ENCODE measurements at regions not wholly inside any gene's neighbourhood (a gene's known extent, or its start where the extent isn't known, plus 50 kb on each side); places are given as distances from the start of the nearest gene placed in this dataset.

GRCh38 chr14:105843444-105844046 is 317.2 kb downstream of the TMEM121 start:
- no peaks in the 10 kb centered on the region for H3K9me3 ChIP-seq (ENCODE audit: low read depth)
- no peaks in the 10 kb centered on the region for H3K36me3 ChIP-seq (ENCODE audit: low read depth)
- H3F3A ChIP-seq (ENCODE audit: insufficient read depth), result no peaks in the 10 kb centered on the region
- no peaks in the 10 kb centered on the region for H3K4me1 ChIP-seq (ENCODE audit: insufficient read depth)
- no peak overlapping the region for H3K4me2 ChIP-seq (ENCODE audit: unreplicated experiment)
- in situ Hi-C loops (cut with MboI), result no loop called here
- no peak overlapping the region for H3K4me3 ChIP-seq
- no peak for TF ChIP-seq EZH2phosphoT487 (IDR thresholded peaks at IDR 0.05; ENCODE audit: insufficient read depth, low read depth)
- no peak for TF ChIP-seq EZH2 (IDR thresholded peaks at IDR 0.05; ENCODE audit: insufficient read depth, poor library complexity, severe bottlenecking)
- H3K9me2 ChIP-seq (ENCODE audit: insufficient read depth), result no peaks in the 10 kb centered on the region
- H2AFZ ChIP-seq, result no peak overlapping the region
- H3K27me3 ChIP-seq (replicated peaks; ENCODE audit: insufficient read depth), result no peaks in the 10 kb centered on the region
- H3K79me2 ChIP-seq (ENCODE audit: insufficient read depth), result no peaks in the 10 kb centered on the region
- WGBS, 2 experiments (ENCODE audit: low coverage in 1 of 2, low lambda C conversion rate in 2 of 2, missing lambda C conversion rate in 2 of 2), result 21 to 25% methylated on average over 13 of the region's 13 CpGs
- H3K27ac ChIP-seq, result no peak overlapping the region
- H4K20me1 ChIP-seq (ENCODE audit: insufficient read depth), result no peaks in the 10 kb centered on the region
- H3K9ac ChIP-seq, result no peak overlapping the region
- DNase-seq, result no peak

DNA sequence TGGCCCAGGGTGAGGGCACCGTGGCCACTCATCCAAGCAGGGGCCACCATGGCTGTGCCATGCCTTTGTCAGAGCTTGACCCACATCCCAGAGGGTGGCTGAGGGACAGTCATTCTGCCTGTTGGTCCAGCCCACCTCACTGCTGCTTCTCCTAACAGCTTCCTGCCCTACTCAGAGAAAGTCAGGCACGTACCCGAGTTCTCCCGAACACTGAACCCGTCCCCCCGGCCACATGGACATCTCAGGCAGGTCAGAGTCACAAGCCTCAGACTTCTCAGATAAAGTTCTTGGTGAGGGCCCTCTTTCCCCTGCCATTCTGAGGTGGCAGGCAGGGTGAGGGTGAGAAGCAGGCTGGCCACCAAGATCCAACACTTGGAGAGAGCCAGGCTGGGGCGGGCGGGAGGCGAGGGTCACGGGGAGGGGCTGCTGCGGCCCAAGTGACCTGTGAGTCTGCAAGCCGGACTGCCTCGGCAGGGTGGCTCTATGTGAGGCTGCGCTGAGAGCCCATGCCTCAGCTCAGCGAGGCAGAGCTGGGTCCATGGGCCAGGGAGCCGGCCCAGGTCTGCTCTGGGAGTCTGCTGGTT is 317.8 kb downstream of the TMEM121 start:
- no peaks in the 10 kb centered on the region for H3K9me2 ChIP-seq (ENCODE audit: insufficient read depth)
- 51 to 56% methylated on average over 8 to 16 of the region's 16 CpGs for WGBS, 2 experiments (ENCODE audit: low coverage in 1 of 2, low lambda C conversion rate in 2 of 2, missing lambda C conversion rate in 2 of 2)
- no peaks in the 10 kb centered on the region for H3K79me2 ChIP-seq (ENCODE audit: insufficient read depth)
- no peaks in the 10 kb centered on the region for H3K27me3 ChIP-seq (replicated peaks; ENCODE audit: insufficient read depth)
- H3F3A ChIP-seq (ENCODE audit: insufficient read depth), result no peaks in the 10 kb centered on the region
- H3K4me1 ChIP-seq (ENCODE audit: insufficient read depth), result no peaks in the 10 kb centered on the region
- H2AFZ ChIP-seq, result no peak overlapping the region
- no peaks in the 10 kb centered on the region for H3K9me3 ChIP-seq (ENCODE audit: low read depth)
- H4K20me1 ChIP-seq (ENCODE audit: insufficient read depth), result no peaks in the 10 kb centered on the region
- H3K27ac ChIP-seq, result no peak overlapping the region
- H3K4me2 ChIP-seq (ENCODE audit: unreplicated experiment), result no peak overlapping the region
- no peak overlapping the region for H3K9ac ChIP-seq
- no peak for DNase-seq
- H3K36me3 ChIP-seq (ENCODE audit: low read depth), result no peaks in the 10 kb centered on the region
- H3K4me3 ChIP-seq, result no peak overlapping the region
- in situ Hi-C loops (cut with MboI), result no loop called here
- TF ChIP-seq EZH2 (IDR thresholded peaks at IDR 0.05; ENCODE audit: insufficient read depth, poor library complexity, severe bottlenecking) (no peak), EZH2phosphoT487 (IDR thresholded peaks at IDR 0.05; ENCODE audit: insufficient read depth, low read depth) (no peak)

GRCh38 chr14:105844810-105845724 is 318.7 kb downstream of the TMEM121 start:
- Histone ChIP-seq H3K36me3 (ENCODE audit: low read depth) (no peaks in the 10 kb centered on the region), H3K27me3 (replicated peaks; ENCODE audit: insufficient read depth) (no peaks in the 10 kb centered on the region), H3K4me3 (no peak overlapping the region), H3F3A (ENCODE audit: insufficient read depth) (no peaks in the 10 kb centered on the region), H2AFZ (no peak overlapping the region), H4K20me1 (ENCODE audit: insufficient read depth) (no peaks in the 10 kb centered on the region), H3K9me3 (ENCODE audit: low read depth) (no peaks in the 10 kb centered on the region), H3K79me2 (ENCODE audit: insufficient read depth) (no peaks in the 10 kb centered on the region), H3K4me2 (ENCODE audit: unreplicated experiment) (no peak overlapping the region), H3K27ac (no peak overlapping the region), H3K9ac (no peak overlapping the region), H3K9me2 (ENCODE audit: insufficient read depth) (no peaks in the 10 kb centered on the region), H3K4me1 (ENCODE audit: insufficient read depth) (no peaks in the 10 kb centered on the region)
- no peak for DNase-seq
- WGBS, 2 experiments (ENCODE audit: low coverage in 1 of 2, low lambda C conversion rate in 2 of 2, missing lambda C conversion rate in 2 of 2), result 44 to 50% methylated on average over 16 to 17 of the region's 18 CpGs
- in situ Hi-C loops (cut with MboI), result no loop called here
- TF ChIP-seq EZH2phosphoT487 (IDR thresholded peaks at IDR 0.05; ENCODE audit: insufficient read depth, low read depth) (no peak), EZH2 (IDR thresholded peaks at IDR 0.05; ENCODE audit: insufficient read depth, poor library complexity, severe bottlenecking) (no peak)

- Histone ChIP-seq H3K36me3 (ENCODE audit: low read depth) (no peaks in the 10 kb centered on the region), H2AFZ (no peak overlapping the region), H3K4me2 (ENCODE audit: unreplicated experiment) (no peak overlapping the region), H3K9me2 (ENCODE audit: insufficient read depth) (no peaks in the 10 kb centered on the region), H3K9ac (no peak overlapping the region), H3K4me1 (ENCODE audit: insufficient read depth) (no peaks in the 10 kb centered on the region), H3K4me3 (no peak overlapping the region), H3K27me3 (replicated peaks; ENCODE audit: insufficient read depth) (no peaks in the 10 kb centered on the region), H3K79me2 (ENCODE audit: insufficient read depth) (no peaks in the 10 kb centered on the region), H4K20me1 (ENCODE audit: insufficient read depth) (no peaks in the 10 kb centered on the region), H3F3A (ENCODE audit: insufficient read depth) (no peaks in the 10 kb centered on the region), H3K27ac (no peak overlapping the region), H3K9me3 (ENCODE audit: low read depth) (no peaks in the 10 kb centered on the region)
- WGBS, 2 experiments (ENCODE audit: low coverage in 1 of 2, low lambda C conversion rate in 2 of 2, missing lambda C conversion rate in 2 of 2), result 16 to 25% methylated on average over 10 of the region's 10 CpGs
- no peak for DNase-seq
- in situ Hi-C loops (cut with MboI), result no loop called here
- TF ChIP-seq EZH2 (IDR thresholded peaks at IDR 0.05; ENCODE audit: insufficient read depth, poor library complexity, severe bottlenecking) (no peak), EZH2phosphoT487 (IDR thresholded peaks at IDR 0.05; ENCODE audit: insufficient read depth, low read depth) (no peak)
Measured at GRCh38 chr14:105845725-105846309, 319.4 kb downstream of the TMEM121 start.
